Left lung (tissue), 4 donors: ENCODE measurements at regions not wholly inside any gene's neighbourhood (a gene's known extent, or its start where the extent isn't known, plus 50 kb on each side); places are given as distances from the start of the nearest gene placed in this dataset.
"Not testable (repeated sequence)": the region's sequence is repeated elsewhere in the genome, so short reads cannot be mapped to it uniquely, and the experiment has no call there.

Experiments used
- ATAC-seq: fragments of 200-7000 bp; cut with Tn5 transposase; one replicate; pipeline ENCODE4 v1.9.1; 2020; ENCODE audit warnings: moderate library complexity
- DNase-seq, 4 donors: peaks; one replicate each; pipeline ENCODE4 v3.0.0-alpha.2; 2013 to 2020
- H3K27ac ChIP-seq, 2 donors: fragments of 200-600 bp; sonication (generic) in 1 of 2; one replicate each; pipeline versions ENCODE4 v1.5.0 to v1.8.0; 2020 to 2021
- H3K27me3 ChIP-seq, 2 donors: fragments of 200-600 bp; sonication (generic) in 1 of 2; one replicate each; pipeline versions ENCODE4 v1.5.0 to v1.8.0; 2020 to 2021
- H3K36me3 ChIP-seq, 2 donors: fragments of 200-600 bp; sonication (generic) in 1 of 2; one replicate each; pipeline versions ENCODE4 v1.5.0 to v1.8.0; 2020 to 2021
- H3K4me1 ChIP-seq, 2 donors: fragments of 200-600 bp; one replicate each; pipeline ENCODE4 v1.8.0; 2021
- H3K4me3 ChIP-seq, 2 donors: fragments of 200-600 bp; sonication (generic) in 1 of 2; one replicate each; pipeline versions ENCODE4 v1.5.0 to v1.8.0; 2020 to 2021; ENCODE audit warnings: mild to moderate bottlenecking in 1 of 2
- H3K9me3 ChIP-seq, 2 donors: fragments of 200-600 bp; sonication (generic) in 1 of 2; one replicate each; pipeline versions ENCODE4 v1.5.0 to v1.8.0; 2020 to 2021
- intact Hi-C, 2 donors: fragments of 100-400 bp; cut with DNase I; formaldehyde crosslinking; loops; one replicate each; pipeline versions ENCODE4 v1.11.2 to v1.14.2; 2022
- TF ChIP-seq, protein P1 (sequence below), 2 donors: fragments of 200-600 bp; sonication (generic) in 1 of 2; IDR thresholded peaks; one replicate each; pipeline versions ENCODE4 v1.5.0 to v1.8.0; 2021; ENCODE audit warnings: antibody characterized with exemption in 2 of 2
- donor health status: DM: no; HTN: yes; CAD: no.
- donor health status: DM: no; HTN: no; CAD: no.

DNA sequence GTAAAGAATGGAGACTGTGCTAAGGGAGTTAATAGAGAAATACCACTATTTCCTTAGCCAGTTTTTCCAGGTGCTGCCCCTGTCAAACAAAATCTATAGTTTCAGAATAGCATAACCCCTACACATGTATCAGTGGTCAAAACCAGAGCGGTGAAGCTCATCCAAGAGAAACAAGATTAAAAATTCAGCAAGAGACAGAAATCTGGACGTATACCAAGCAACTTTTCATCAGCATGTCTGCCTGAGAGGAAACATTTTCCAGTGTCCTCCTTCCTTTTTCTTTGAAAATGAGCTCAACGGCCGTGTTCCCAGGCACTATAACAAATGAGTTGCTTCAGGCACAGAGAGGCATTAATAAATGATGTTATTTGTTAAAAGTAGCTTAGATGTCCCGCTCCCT is 416.5 kb downstream of the BCKDHB start:
- no peaks in the 10 kb centered on the region for H3K27me3 ChIP-seq

DNA sequence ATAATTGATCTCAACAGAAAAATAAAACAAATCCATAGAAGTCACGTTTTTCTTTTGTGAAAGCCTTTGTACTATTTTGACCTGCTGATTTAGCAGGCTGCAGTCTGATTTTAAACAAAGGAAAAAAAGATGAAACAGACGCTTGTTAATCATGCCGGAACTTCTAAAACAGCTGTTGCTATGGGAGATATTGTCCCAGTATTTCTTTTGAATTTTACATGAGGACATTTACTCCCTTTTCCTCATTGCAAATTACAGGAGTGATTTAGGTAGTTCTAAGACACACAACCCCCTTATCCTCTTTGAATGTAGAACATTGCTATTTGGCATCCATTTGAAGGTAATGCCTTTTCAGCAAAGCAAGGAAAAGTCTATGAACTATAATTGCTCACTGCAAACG is 416.1 kb downstream of the BCKDHB start:
- Histone ChIP-seq H3K36me3 (no peaks in the 10 kb centered on the region), H3K9me3 (peaks cover 0 to 2% of the 10 kb centered on the region in 2 donors), H3K27ac (no peak overlapping the region), H3K4me1 (no peaks in the 10 kb centered on the region), H3K27me3 (no peaks in the 10 kb centered on the region), H3K4me3 (no peak overlapping the region)
- no peak for ATAC-seq
- intact Hi-C loops = no loop called here
- no peak for DNase-seq
- TF ChIP-seq, protein P1, sequence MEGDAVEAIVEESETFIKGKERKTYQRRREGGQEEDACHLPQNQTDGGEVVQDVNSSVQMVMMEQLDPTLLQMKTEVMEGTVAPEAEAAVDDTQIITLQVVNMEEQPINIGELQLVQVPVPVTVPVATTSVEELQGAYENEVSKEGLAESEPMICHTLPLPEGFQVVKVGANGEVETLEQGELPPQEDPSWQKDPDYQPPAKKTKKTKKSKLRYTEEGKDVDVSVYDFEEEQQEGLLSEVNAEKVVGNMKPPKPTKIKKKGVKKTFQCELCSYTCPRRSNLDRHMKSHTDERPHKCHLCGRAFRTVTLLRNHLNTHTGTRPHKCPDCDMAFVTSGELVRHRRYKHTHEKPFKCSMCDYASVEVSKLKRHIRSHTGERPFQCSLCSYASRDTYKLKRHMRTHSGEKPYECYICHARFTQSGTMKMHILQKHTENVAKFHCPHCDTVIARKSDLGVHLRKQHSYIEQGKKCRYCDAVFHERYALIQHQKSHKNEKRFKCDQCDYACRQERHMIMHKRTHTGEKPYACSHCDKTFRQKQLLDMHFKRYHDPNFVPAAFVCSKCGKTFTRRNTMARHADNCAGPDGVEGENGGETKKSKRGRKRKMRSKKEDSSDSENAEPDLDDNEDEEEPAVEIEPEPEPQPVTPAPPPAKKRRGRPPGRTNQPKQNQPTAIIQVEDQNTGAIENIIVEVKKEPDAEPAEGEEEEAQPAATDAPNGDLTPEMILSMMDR (IDR thresholded peaks at IDR 0.05) = no peak

More for the DNA sequence above, 416.5 kb downstream of the BCKDHB start:
- TF ChIP-seq, protein P1 (IDR thresholded peaks at IDR 0.05) = no peak
- no peak for ATAC-seq
- no peak for DNase-seq
- intact Hi-C loops = no loop called here
- Histone ChIP-seq H3K4me3 (no peak overlapping the region), H3K9me3 (peaks cover 0 to 2% of the 10 kb centered on the region in 2 donors), H3K27ac (no peak overlapping the region), H3K4me1 (no peaks in the 10 kb centered on the region), H3K36me3 (no peaks in the 10 kb centered on the region)

DNA sequence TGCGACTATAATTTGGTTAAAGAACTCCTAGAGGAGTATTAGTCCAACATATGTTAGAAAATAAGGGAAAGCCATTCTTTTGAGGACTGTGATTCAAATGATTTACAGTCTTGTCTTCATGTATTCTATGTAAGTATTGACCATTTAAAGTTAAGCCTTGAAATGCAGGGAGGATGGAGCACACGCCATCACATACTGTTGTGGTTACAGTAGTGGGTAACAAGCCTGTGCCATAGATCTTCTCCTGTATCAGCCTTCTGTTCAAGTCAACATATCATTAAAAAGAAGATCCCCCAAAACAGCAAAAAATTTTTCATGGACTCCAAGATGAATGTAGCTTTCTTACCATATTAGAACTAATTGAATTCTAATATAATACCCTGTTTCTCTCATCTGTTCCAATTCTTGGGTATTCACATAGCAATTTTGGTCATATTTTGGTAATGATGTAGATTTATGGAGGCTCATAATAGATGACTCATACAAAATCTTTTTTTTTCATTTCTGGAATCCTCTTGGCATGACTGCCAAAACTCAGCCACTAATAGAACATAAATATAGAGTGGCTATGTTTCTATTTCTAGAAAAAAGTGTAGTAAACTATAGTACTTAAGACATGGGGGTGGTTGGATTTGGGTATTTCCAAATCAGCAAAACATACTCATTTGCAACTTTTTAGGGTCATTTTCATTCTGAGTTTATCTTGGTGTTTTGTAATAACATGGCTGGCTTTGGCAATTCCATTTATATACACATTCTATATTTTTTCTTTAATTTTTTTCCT is 413.5 kb downstream of the BCKDHB start:
- no peak overlapping the region for H3K27ac ChIP-seq
- no peaks in the 10 kb centered on the region for H3K4me1 ChIP-seq
- ATAC-seq (no peak), DNase-seq (no peak)
- H3K27me3 ChIP-seq = no peaks in the 10 kb centered on the region
- H3K4me3 ChIP-seq = no peak overlapping the region
- intact Hi-C loops = no loop called here
- no peaks in the 10 kb centered on the region for H3K9me3 ChIP-seq
- TF ChIP-seq, protein P1 (IDR thresholded peaks at IDR 0.05) = no peak
- H3K36me3 ChIP-seq = no peaks in the 10 kb centered on the region

DNA sequence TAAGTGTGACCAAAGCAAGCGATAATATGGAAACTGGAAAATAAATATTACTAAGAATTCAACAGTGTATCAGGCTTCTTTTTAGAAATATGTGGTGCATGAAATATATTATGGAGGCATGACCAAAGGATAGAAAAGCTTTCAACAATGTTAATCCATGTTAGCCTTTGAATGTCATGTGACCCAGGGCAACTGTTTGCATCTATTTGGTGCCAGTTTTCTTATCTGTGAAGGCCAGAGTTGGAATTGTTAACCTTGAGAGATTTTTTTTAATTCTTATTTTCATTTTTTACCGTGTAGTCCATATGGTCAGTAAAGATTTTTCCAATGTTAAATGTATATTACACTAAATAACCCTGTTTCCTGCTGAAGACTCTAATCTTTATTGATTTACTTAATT is 411.1 kb downstream of the BCKDHB start:
- Histone ChIP-seq H3K36me3 (no peaks in the 10 kb centered on the region), H3K27me3 (no peaks in the 10 kb centered on the region), H3K9me3 (no peaks in the 10 kb centered on the region), H3K4me3 (no peak overlapping the region), H3K27ac (no peak overlapping the region), H3K4me1 (no peaks in the 10 kb centered on the region)
- DNase-seq (no peak), ATAC-seq (no peak)
- intact Hi-C loops = no loop called here
- TF ChIP-seq, protein P1 (IDR thresholded peaks at IDR 0.05) = no peak

DNA sequence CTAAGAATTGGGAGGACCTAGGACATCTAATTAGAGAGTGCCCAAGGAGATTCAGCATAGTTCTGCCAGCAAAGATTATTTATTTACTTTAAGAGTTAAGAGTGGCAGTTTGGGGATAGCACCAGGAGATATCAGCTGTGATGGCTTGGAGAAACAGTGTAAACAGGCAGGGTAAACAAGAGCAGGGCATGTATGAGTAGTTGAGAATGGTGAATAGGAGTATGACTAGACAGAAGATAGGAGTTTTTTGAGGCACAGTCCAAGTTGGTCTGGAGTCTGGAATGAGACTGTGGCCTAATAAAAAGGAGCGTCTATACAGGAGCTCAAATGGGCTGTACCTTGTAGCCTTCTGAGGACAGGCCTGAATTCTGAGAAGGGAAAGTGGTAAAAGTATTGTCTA is 404.1 kb downstream of the BCKDHB start:
- DNase-seq, H3K9me3 ChIP-seq, ATAC-seq, H3K4me3 ChIP-seq, H3K36me3 ChIP-seq, H3K4me1 ChIP-seq, H3K27me3 ChIP-seq, intact Hi-C loops, H3K27ac ChIP-seq: not testable (repeated sequence)
